ENCODE measurements at regions not wholly inside any gene's neighbourhood (a gene's known extent, or its start where the extent isn't known, plus 50 kb on each side); places are given as distances from the start of the nearest gene placed in this dataset.
A peak's percentile ranks its signal among the peaks of the same experiment; 100 is the strongest.

- 30% methylated on average over 19 of the region's 19 CpGs for WGBS
- Histone ChIP-seq H3K4me3 (no peak overlapping the region), H3K36me3 (no peaks in the 10 kb centered on the region), H3K4me1 (replicated peaks) (no peaks in the 10 kb centered on the region), H3K27me3 (replicated peaks; ENCODE audit: insufficient read depth) (peaks cover 29% of the 10 kb centered on the region), H3K9me3 (no peaks in the 10 kb centered on the region), H3K27ac (no peak overlapping the region)
- DNase-seq (ENCODE audit: low spot score): no peak
- TF ChIP-seq POLR2A (IDR thresholded peaks at IDR 0.05) (no peak), POLR2AphosphoS5 (IDR thresholded peaks at IDR 0.05) (no peak), CTCF (IDR thresholded peaks at IDR 0.05) (no peak)
- intact Hi-C loops (cut with DNase I): loop anchor here (10.0 kb wide), 2 partner anchors 208 to 1032 kb away; no protein-coding TSS in a partner anchor
These were observed 95.5 kb downstream of the FAM204A start for GRCh38 chr10:118246332-118247295.

- no peak overlapping the region for H3K27ac ChIP-seq
- TF ChIP-seq POLR2AphosphoS5 (IDR thresholded peaks at IDR 0.05) (peak; percentile 68), POLR2A (IDR thresholded peaks at IDR 0.05) (no peak)
- no peak overlapping the region for H3K4me3 ChIP-seq
- H3K4me1 ChIP-seq (replicated peaks): no peaks in the 10 kb centered on the region
- peaks cover 29% of the 10 kb centered on the region for H3K27me3 ChIP-seq (replicated peaks; ENCODE audit: insufficient read depth)
- no peaks in the 10 kb centered on the region for H3K36me3 ChIP-seq
- peak; percentile 33 for DNase-seq (ENCODE audit: low spot score)
- WGBS: 35% methylated on average over 5 of the region's 5 CpGs
- H3K9me3 ChIP-seq: no peaks in the 10 kb centered on the region
- intact Hi-C loops (cut with DNase I): loop anchor here (10.0 kb wide), 2 partner anchors 211 to 1029 kb away; no protein-coding TSS in a partner anchor
These were observed 98.2 kb downstream of the FAM204A start for GRCh38 chr10:118243907-118244306.

GRCh38 chr10:118241229-118242137, 100.6 kb downstream of the FAM204A start:
- no peaks in the 10 kb centered on the region for H3K9me3 ChIP-seq
- WGBS: 23% methylated on average over 26 of the region's 26 CpGs
- no peaks in the 10 kb centered on the region for H3K4me1 ChIP-seq (replicated peaks)
- H3K27me3 ChIP-seq (replicated peaks; ENCODE audit: insufficient read depth): peaks cover 25% of the 10 kb centered on the region
- TF ChIP-seq CTCF (IDR thresholded peaks at IDR 0.05) (peak; percentile 91 to 95 (median 91)), POLR2AphosphoS5 (IDR thresholded peaks at IDR 0.05) (peak; percentile 58), POLR2A (IDR thresholded peaks at IDR 0.05) (no peak)
- H3K4me3 ChIP-seq: no peak overlapping the region
- intact Hi-C loops (cut with DNase I): loop anchor here (1.0 to 10.0 kb wide), 4 partner anchors 213 to 1027 kb away; no protein-coding TSS in a partner anchor
- no peak overlapping the region for H3K27ac ChIP-seq
- peak; percentile 80 for DNase-seq (ENCODE audit: low spot score)
- no peaks in the 10 kb centered on the region for H3K36me3 ChIP-seq

- no peaks in the 10 kb centered on the region for H3K36me3 ChIP-seq
- no peaks in the 10 kb centered on the region for H3K9me3 ChIP-seq
- H3K27ac ChIP-seq: no peak overlapping the region
- 63% methylated on average over 1 of the region's 1 CpG for WGBS
- intact Hi-C loops (cut with DNase I): no loop called here
- TF ChIP-seq POLR2AphosphoS5 (IDR thresholded peaks at IDR 0.05) (no peak), POLR2A (IDR thresholded peaks at IDR 0.05) (no peak), CTCF (IDR thresholded peaks at IDR 0.05) (no peak)
- H3K4me1 ChIP-seq (replicated peaks): no peaks in the 10 kb centered on the region
- H3K4me3 ChIP-seq: no peak overlapping the region
- peaks cover 13% of the 10 kb centered on the region for H3K27me3 ChIP-seq (replicated peaks; ENCODE audit: insufficient read depth)
- no peak for DNase-seq (ENCODE audit: low spot score)
These were observed 102.9 kb downstream of the FAM204A start for GRCh38 chr10:118239236-118239630.

Data from prostate gland (tissue), 2 donors.